ENCODE measurements at regions not wholly inside any gene's neighbourhood (a gene's known extent, or its start where the extent isn't known, plus 50 kb on each side); places are given as distances from the start of the nearest gene placed in this dataset.
"Not testable (repeated sequence)": the region's sequence is repeated elsewhere in the genome, so short reads cannot be mapped to it uniquely, and the experiment has no call there.

GRCh38 chr1:233824179-233824578 is 80.3 kb upstream of the SLC35F3 start:
- TF ChIP-seq POLR2A, CTCF (IDR thresholded peaks at IDR 0.05): not testable (repeated sequence)
